ENCODE measurements at regions not wholly inside any gene's neighbourhood (a gene's known extent, or its start where the extent isn't known, plus 50 kb on each side); places are given as distances from the start of the nearest gene placed in this dataset.

DNA sequence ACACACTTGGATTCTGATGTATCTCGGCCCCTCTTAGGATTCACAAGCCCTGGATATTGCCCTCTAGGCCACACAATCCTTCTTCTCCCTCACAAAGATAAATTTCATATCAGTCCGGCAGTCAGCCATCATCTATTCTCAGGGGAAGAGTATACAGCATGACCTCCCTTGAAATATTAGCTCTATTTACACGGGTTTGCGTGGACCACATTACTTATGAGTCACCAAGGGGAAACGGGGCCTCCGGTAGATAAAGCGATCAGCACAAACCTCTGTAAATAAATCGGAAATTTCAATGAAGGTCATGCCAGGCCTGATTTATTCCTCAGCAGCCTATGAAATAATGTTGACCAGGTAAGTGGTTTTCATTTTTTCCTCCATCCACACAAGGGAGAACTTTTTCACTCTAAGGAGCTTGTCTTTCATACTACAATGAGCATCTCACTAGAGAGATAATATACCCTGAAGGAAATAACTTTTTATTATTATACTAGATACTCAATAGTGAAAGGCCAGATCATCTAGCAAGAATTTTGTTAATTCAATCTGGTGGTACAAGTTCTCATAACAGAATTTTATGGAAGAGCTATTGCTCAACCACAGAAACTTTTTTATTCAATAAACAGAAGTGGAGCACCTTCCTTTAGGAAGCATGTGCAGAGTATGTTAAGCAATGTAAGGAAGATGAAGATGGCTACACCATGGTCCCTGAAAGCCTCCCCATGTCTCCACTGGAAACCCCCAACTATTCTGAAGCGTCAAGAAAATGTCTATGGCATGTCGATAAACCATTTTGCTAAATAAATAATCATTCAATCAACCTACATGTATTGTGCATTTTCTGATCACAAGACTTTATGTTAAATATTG is 125.2 kb upstream of the PIK3C3 start:
- DNase-seq = peak; percentile 43

- DNase-seq = no peak
Measured at GRCh38 chr18:41828137-41828536, 126.9 kb upstream of the PIK3C3 start.

- DNase-seq = no peak
Measured at GRCh38 chr18:41820784-41821183, 134.2 kb upstream of the PIK3C3 start.

DNA sequence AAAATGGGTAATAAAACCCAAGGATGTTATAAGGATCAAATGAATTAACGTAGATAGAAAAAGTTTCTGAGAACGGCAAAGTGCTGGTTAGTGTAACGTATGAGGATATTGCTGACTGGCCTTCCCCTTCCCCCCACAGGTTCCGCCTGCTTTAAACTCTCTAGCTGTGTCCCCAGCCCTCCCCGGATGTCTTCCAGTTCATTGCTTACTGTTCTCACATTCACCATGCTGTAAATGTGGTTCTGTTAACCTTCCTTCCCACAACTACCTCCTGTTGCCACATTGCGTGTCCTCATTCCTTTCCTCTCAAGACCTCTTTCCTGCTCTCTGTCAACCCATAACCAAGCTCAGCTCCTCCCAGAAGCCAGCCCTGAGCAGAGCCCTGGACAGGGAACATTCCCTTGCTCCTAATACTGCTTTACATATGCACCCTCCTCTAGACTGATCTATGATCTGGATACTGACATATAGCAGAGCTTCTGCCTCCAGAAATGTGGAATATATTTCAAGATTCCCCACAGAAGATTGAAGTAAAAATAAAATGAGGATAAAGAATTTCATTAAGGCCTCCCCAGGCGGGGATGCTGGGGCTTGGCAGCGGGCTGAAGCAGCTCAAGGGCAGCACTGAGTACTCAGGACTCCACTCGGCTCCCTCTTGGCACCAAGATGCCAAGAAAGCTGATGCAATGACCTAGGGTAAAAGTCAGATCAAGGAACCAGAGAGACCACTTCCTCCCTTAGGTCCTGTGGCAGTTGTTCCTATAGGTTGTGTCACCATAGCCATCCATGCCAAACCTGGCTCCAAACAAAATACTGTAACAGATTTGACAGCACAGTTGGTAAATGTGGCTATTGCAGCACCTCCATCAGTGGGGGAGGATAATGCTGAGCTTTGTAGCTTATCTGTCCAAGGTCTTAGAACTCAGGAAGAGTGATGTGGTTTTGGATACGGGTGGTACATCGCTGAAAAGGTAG is 136.4 kb upstream of the PIK3C3 start:
- DNase-seq = no peak

DNA sequence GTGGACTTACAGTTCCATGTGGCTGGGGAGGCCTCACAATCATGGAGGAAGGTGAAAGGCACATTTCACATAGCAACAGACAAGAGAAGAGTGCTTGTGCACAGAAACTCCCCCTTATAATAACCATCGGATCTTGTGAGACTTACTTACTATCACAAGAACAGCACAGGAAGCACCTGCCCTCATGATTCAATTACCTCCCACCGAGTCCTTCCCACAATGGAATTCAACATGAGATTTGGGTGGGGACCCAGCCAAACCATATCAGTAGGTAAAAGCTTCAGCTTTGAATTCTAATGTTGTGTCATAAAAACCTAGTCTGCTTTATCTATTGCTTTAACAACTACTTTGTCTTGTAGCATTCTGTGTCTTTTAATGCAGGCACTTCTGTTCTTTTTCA is 140.4 kb upstream of the PIK3C3 start:
- no peak for DNase-seq

DNA sequence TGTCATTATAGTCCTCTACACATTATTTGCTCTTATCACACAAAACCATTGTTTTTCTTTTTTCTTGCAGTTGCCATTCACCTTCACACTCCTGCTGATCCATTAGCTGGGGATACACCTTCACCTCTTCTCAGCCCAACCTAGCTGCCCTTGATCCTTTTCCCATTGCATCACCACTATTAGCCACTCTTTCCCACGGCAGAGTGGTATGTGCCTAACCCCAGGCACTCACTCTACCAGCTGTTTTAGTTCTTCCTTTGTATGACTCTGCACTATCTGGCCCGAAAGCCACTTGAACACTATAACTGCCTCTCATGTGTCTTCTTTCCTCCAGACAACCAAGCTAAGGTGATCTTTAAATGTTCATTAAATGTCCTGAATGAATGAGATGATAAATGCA is 145.4 kb upstream of the PIK3C3 start:
- no peak for DNase-seq

DNA sequence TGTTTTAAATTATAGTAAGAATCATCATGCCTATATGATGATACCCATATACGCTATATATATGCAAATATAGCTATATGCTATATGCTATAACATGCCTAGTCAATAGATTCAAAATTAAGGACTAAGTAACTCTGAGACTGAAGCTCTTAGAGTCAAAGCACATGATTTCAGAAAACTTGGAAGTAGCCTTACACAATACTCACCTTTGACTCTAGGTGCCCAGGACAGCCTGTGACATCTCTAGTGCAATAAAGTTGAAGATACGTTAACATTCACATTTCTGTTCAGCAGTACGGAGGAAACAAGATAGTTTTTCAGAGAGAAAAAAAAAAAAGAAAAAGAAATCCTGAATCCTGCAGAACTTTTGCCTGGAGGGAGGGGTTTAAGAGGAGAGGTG is 149.7 kb upstream of the PIK3C3 start:
- no peak for DNase-seq

- no peak for DNase-seq
Measured at GRCh38 chr18:41798879-41799278, 156.2 kb upstream of the PIK3C3 start.

DNA sequence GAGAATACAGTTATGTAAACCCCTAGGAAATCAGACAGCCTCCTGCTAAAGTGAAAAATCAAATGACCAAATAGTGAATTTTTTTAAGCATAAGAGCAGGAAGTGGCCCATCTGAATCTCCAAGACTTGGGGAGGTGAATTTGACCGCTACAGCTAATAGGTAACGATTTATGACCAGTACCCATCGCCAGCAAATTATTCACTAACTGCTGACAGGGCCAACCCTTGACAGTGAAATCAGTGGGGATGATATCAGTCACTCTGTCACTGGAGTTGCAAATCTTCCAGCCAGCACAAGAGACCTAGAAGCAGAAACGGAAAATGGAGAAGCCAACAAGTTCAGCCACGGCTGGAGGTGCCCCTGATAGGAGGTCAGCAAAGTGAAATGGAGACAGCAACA is 164.3 kb upstream of the PIK3C3 start:
- DNase-seq = no peak

DNA sequence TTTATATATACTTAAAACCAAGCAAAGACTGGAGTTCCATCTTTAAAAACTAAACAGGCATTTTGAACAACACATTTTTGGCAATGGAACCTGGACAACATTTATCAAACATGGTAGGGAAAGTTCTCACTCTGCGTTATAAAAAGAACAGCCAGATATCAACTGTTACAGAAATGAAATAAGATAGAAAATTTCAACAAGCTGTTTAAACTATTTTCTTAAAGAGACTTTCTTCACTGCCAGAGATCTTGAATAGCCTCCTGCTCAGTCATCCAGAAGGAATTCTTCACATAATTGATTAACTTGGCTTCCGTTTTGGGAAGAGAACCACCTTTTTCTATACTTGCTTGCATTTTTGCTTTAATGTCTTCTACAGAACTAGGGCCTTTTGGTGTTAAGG is 166.0 kb upstream of the PIK3C3 start:
- DNase-seq = no peak

DNA sequence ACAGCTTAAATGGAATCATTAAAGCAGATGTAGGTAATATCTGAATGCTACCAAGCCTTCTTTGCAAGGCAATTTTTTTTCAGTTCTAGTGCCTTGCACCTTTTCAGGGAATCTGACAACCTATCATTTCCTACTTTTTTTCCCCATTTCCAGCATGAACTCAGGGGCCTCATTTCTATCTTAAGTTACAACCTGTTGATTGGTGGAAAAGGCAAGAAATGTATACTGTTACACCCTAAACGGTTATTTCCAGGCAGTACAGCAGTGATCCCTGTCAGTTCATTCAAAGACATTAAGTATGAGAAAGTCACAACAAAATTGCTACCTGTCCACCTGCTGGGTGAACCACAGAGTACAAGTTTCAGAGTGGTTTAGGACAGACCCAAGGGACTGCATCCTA is 171.2 kb upstream of the PIK3C3 start:
- no peak for DNase-seq

DNA sequence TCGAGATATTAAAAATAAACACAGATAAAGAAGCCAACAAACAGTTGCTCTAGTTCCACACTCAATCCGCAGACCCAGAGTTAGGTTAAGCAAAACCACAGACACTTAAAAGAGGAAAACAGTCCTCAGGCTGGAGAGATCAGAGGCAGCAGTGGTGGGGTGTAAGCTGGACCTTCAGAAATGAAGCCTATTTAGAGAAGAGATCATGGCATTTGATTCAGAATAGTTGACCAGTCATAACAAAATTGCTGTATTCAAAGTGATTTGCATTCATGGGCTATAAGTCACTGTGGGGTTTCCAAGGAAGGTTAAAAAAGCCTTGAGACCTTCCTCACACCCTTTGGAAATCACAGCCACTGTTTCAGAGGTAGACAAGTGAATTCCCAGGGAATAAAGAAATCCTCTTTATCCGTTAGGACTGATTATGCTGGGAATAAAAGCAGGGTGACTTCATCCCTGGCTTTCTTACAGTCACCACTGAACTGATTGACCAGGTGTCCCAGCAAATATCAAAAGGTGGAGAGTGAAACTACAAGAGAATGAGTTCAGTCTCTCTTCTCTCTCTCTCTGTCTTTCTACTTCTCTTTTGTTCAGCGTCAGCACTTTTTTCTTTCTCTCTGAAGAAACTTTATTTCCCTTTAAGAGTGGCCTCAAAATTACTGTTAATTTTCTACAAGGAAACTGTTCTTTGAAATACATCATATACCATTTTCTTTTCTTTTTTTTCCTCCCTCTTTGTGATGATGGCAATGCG is 171.8 kb upstream of the PIK3C3 start:
- DNase-seq = no peak

GRCh38 chr18:41771973-41772372 is 183.1 kb upstream of the PIK3C3 start:
- DNase-seq = no peak

GRCh38 chr18:41769265-41769664 is 185.8 kb upstream of the PIK3C3 start:
- no peak for DNase-seq

DNA sequence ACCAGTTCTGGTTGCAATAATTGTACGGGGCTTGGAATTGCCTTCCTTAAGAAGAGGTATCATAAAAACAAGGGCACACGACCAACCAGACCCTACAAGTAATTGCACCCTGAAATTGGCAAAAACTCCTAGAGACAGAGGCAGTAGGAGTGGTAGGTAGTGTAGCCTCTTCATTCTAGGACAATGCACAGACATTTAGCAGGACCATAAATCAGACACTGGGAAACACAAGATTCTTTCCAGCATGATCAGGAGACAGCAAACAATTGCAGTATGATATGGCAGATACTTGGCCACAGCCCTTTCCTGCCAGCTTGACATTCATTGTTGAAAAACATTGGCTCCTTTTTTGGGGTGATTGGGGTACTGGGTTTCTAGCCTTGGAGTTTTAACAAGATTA is 186.6 kb upstream of the PIK3C3 start:
- no peak for DNase-seq

- no peak for DNase-seq
Measured at GRCh38 chr18:41767960-41768359, 187.1 kb upstream of the PIK3C3 start.

GRCh38 chr18:41765460-41765859 is 189.6 kb upstream of the PIK3C3 start:
- DNase-seq = no peak

DNA sequence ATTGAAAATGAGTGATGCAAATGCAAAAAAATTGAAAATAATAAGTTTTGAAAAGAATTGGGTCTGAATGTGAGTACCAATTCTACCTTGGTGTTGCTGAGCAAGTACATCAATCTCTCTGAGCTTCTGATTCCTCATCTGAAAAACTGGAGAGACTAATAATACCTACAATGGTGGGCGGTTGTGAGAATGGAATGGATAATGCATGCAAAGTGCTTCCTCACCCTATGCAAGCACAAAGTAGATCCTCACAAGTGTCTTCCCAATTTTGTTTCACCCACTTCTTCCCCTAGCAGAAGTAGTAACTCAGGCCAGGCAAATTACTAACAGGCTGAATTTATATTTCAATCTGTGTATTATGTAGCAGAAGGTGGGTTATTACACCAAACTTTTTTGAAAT is 191.7 kb upstream of the PIK3C3 start:
- DNase-seq = no peak

DNA sequence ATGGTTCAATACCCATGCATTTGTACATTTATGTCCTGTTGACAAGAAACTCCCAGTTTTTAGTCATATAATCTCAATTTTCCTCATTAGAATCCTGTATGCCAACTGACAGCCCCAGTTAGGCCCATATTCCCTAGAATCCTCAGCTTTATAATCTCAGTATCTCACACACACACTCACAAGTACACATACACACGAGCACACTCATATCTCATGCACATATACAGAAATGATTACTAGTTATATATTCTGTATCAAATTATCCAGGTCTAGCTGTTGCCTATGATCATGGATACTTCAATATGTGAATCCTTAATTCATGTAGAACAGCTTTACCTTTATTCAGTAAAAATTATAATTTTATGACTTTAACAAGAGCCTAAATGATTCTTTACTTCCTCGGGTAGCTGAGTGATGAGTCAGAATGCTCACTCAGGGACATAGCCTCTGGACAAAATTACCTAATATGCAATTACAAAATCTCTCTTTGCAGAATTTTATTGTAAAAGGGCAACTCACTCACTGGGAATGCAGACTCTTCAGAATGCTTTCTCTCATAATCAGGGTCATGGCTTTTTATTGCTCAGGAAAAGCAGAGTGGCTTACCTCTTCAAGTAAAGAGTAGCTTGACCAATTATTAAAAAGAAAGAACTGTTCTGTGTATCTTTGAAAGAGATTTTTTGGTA is 193.6 kb upstream of the PIK3C3 start:
- peak; percentile 14 for DNase-seq

- no peak for DNase-seq
Measured at GRCh38 chr18:41758534-41758933, 196.5 kb upstream of the PIK3C3 start.

DNA sequence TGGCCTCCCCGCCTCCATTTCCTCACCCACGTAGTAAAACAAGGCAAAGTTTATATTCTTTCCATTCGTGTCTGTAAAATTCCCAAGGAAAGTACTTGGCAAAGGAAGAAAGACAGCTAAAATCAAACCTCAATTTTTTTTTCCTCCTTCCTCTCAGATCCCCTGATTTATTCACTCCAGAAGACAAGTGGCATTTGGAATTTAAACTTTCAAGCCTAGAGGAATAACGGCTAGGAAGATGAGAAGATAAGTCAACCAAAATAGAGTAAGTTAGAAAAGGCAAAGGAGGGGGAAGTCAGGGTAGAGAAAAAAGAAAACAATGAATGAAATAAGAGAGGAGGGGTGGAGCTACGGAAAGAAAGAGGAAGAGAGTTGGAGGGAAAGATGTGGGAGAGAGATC is 198.9 kb upstream of the PIK3C3 start:
- DNase-seq = no peak

GRCh38 chr18:41754332-41754731 is 200.7 kb upstream of the PIK3C3 start:
- no peak for DNase-seq

GRCh38 chr18:41753826-41754225 is 201.2 kb upstream of the PIK3C3 start:
- DNase-seq = no peak

Data from T1000 (cell line).